ENCODE measurements at regions not wholly inside any gene's neighbourhood (a gene's known extent, or its start where the extent isn't known, plus 50 kb on each side); places are given as distances from the start of the nearest gene placed in this dataset.

DNA sequence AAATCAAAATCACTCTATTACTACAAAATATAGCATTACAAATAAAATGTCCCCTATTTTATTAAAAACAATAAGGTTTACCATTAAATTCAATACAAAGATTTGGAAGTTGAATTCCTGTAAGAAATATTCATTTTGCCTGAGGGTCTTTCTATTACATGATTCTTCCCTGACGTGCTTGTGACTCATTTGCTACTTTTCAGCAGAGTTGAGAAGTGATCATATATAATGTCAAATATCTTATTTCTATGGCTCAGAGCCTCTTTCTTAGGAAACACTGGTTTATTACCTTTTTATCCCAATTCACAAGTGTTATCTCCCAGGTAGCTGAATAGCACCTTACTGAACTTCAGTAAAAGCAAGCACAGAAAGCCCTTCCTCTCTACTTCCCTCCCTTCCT, 65.2 kb upstream of the CNTN5 start:
- ATAC-seq (no peak), DNase-seq (ENCODE audit: low spot score in 2 of 2) (no peak)
- Mint-ChIP-seq H3K9me3 (peaks cover 10 to 11% of the 10 kb centered on the region in 2 donors), H3K36me3 (no peaks in the 10 kb centered on the region), H3K27ac (no peak overlapping the region)

DNA sequence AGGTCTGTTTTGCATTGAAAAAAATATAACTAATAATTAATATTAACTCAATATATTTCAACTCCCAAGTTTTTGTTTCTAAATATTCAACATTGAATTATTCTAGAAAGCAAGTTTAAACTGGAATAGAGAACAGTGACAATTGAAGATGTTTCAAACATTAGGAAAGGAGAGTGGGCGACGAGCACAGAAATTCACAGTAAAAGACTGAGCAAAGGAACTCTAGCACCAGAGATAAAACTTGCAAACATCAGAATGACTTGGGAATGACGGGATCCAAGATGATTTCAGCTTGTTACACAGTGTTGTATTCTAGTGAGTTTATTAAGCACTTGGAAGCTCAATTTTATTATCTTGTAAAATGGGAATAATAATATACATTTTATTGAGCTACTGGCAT, 56.6 kb upstream of the CNTN5 start:
- no peak for DNase-seq (ENCODE audit: low spot score in 2 of 2)
- H3K9me3 Mint-ChIP-seq: peaks cover 1 to 2% of the 10 kb centered on the region in 2 donors
- H3K27ac Mint-ChIP-seq: no peak overlapping the region
- no peaks in the 10 kb centered on the region for H3K36me3 Mint-ChIP-seq
- no peak for ATAC-seq

DNA sequence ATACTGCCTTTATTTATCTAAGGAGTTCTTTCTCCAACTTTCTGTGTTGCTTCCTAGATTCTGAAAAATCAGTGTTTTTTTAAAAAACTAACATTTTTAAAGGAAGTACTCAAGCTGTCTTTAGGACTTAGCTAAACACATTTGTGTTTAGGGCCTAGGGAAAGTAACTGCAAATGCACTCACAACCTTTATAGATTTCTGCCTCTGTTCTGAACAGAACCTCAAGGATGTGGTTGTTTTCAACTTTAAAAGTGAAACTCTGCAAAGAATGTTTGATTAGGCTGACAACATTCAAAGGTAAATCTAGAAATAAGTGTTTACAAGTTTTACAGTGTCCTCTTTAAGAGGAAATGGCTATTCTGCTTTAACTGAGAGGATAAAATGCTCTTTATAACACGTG, 55.4 kb upstream of the CNTN5 start:
- no peak for ATAC-seq
- Mint-ChIP-seq H3K36me3 (no peaks in the 10 kb centered on the region), H3K27ac (no peak overlapping the region), H3K9me3 (no peaks in the 10 kb centered on the region)
- no peak for DNase-seq (ENCODE audit: low spot score in 2 of 2)

DNA sequence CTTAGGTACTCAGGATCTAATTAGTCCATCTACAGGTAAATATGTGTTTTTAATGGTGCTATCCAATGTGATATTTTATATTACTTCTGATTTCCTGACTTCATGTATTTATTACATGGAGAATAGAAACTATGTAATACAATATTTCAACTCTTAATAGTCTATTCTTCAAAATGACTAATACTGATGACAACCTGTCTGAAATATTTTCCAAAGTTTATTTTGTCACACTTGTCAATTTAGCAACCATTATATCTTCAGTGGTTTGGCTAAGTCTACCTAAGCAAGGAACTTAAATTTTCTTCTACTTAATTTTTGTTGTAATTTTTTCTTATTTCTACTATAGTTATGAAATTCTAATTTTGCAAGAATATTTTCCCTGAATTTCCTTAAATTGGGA, 55.0 kb upstream of the CNTN5 start:
- ATAC-seq (no peak), DNase-seq (ENCODE audit: low spot score in 2 of 2) (no peak)
- Mint-ChIP-seq H3K36me3 (no peaks in the 10 kb centered on the region), H3K9me3 (no peaks in the 10 kb centered on the region), H3K27ac (no peak overlapping the region)

DNA sequence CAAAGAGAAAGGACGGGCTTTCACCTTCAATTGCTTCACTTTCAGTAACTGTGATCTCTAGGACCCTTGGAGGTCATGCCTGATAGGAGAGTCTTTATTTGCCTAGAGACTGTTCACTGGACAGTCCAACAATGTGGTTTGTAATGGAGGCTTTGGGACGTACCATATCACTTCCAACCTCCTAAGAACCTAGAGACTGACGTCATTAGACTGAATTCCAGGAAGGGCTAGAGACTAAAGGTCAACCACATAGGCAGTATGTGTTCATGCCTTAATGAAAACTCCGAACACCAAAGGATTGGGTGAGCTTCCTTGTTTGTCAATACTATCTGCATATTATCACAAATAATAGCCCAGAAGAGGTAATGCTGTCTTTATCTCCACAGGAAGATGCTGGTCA, 53.7 kb upstream of the CNTN5 start:
- no peaks in the 10 kb centered on the region for H3K36me3 Mint-ChIP-seq
- DNase-seq (ENCODE audit: low spot score in 2 of 2) (no peak), ATAC-seq (no peak)
- no peak overlapping the region for H3K27ac Mint-ChIP-seq
- H3K9me3 Mint-ChIP-seq: peaks cover 0 to 6% of the 10 kb centered on the region in 2 donors
